WTC11 (cell line): ENCODE measurements at regions not wholly inside any gene's neighbourhood (a gene's known extent, or its start where the extent isn't known, plus 50 kb on each side); places are given as distances from the start of the nearest gene placed in this dataset.

Experiments used
- ATAC-seq: fragments of 200-7000 bp; cut with Tn5 transposase; 2 replicates; pipeline ENCODE4 v1.10.0; 2021; ENCODE audit warnings: mild to moderate bottlenecking, moderate library complexity
- CTCF ChIA-PET: fragments of 300-600 bp; sonication (Branson Sonifier 250); formaldehyde crosslinking; loops from one replicate; lab custom pipeline; 2021; ENCODE audit warnings: antibody characterized with exemption; lab: Charles Lee
- POLR2A ChIA-PET: fragments of 350-600 bp; sonication (Branson Sonifier 250); formaldehyde crosslinking; loops from one replicate; lab custom pipeline; 2021; ENCODE audit warnings: antibody characterized with exemption; lab: Charles Lee
- DNase-seq: peaks from one replicate; pipeline ENCODE4 v3.0.0; 2021; ENCODE audit warnings: low spot score
- H3K27ac Mint-ChIP-seq: 2 replicates; pipeline ENCODE4 v1.8.0; 2021; ENCODE audit warnings: mixed read lengths
- H3K27me3 Mint-ChIP-seq: 2 replicates; pipeline ENCODE4 v1.8.0; 2021; ENCODE audit warnings: low read depth, mild to moderate bottlenecking, moderate library complexity, mixed read lengths
- H3K36me3 Mint-ChIP-seq: 2 replicates; pipeline ENCODE4 v1.8.0; 2021; ENCODE audit warnings: mixed read lengths
- H3K4me1 Mint-ChIP-seq: 2 replicates; pipeline ENCODE4 v1.8.0; 2022; ENCODE audit warnings: mixed read lengths
- H3K4me3 Mint-ChIP-seq: 2 replicates; pipeline ENCODE4 v1.8.0; 2021; ENCODE audit warnings: mild to moderate bottlenecking, moderate library complexity, mixed read lengths
- H3K9me3 Mint-ChIP-seq: 2 replicates; pipeline ENCODE4 v1.8.0; 2021; ENCODE audit warnings: mixed read lengths
- ARID4B ChIP-seq: sonication (generic); formaldehyde crosslinking; IDR thresholded peaks from 2 replicates; pipeline ENCODE4 v1.8.0; 2023; ENCODE audit warnings: missing genetic modification reagents, mild to moderate bottlenecking, borderline replicate concordance
- ATF3 ChIP-seq: sonication (generic); formaldehyde crosslinking; conservative IDR thresholded peaks from 2 replicates; pipeline ENCODE4 v1.8.1; 2022; ENCODE audit warnings: mild to moderate bottlenecking, missing genetic modification reagents
- ATF6 ChIP-seq: sonication (generic); formaldehyde crosslinking; IDR thresholded peaks from 2 replicates; pipeline ENCODE4 v1.8.1; 2023; ENCODE audit warnings: mild to moderate bottlenecking, missing genetic modification reagents
- ELF4 ChIP-seq: sonication (generic); formaldehyde crosslinking; IDR thresholded peaks from 2 replicates; pipeline ENCODE4 v1.8.1; 2022; ENCODE audit warnings: low read depth, mild to moderate bottlenecking, moderate library complexity, missing genetic modification reagents
- EMX1 ChIP-seq: fragments of 250-450 bp; sonication (Bioruptor Pico); IDR thresholded peaks from 2 replicates; pipeline ENCODE4 v1.8.0; 2021; ENCODE audit warnings: mild to moderate bottlenecking
- FOXK1 ChIP-seq: sonication (generic); formaldehyde crosslinking; IDR thresholded peaks from 2 replicates; pipeline ENCODE4 v1.8.0; 2022; ENCODE audit warnings: mild to moderate bottlenecking, moderate library complexity, missing genetic modification reagents
- GTF2I ChIP-seq: fragments of 250-450 bp; sonication (Bioruptor Pico); conservative IDR thresholded peaks from 2 replicates; pipeline ENCODE4 v1.4.0; 2021; ENCODE audit warnings: mild to moderate bottlenecking
- HMGA2 ChIP-seq: fragments of 250-450 bp; sonication (Bioruptor Pico); IDR thresholded peaks from 2 replicates; pipeline ENCODE4 v1.4.0; 2021; ENCODE audit warnings: mild to moderate bottlenecking, moderate library complexity
- IRF2 ChIP-seq: sonication (generic); formaldehyde crosslinking; IDR thresholded peaks from 2 replicates; pipeline ENCODE4 v1.8.0; 2022; ENCODE audit warnings: low read depth, missing genetic modification reagents, borderline replicate concordance
- NFYB ChIP-seq: sonication (generic); formaldehyde crosslinking; conservative IDR thresholded peaks from 2 replicates; pipeline ENCODE4 v1.8.0; 2022; ENCODE audit warnings: low read depth, missing genetic modification reagents
- NR1H2 ChIP-seq: sonication (generic); formaldehyde crosslinking; IDR thresholded peaks from 2 replicates; pipeline ENCODE4 v1.9.0; 2021; ENCODE audit warnings: mild to moderate bottlenecking, moderate library complexity, missing genetic modification reagents
- SMAD3 ChIP-seq: sonication (generic); formaldehyde crosslinking; IDR thresholded peaks from 2 replicates; pipeline ENCODE4 v1.8.0; 2022; ENCODE audit warnings: missing genetic modification reagents, mild to moderate bottlenecking, borderline replicate concordance
- TCF7 ChIP-seq: sonication (generic); formaldehyde crosslinking; IDR thresholded peaks from 2 replicates; pipeline ENCODE4 v1.8.0; 2022; ENCODE audit warnings: mild to moderate bottlenecking, low read depth, missing genetic modification reagents, moderate library complexity
- USF2 ChIP-seq: sonication (generic); formaldehyde crosslinking; IDR thresholded peaks from 2 replicates; pipeline ENCODE4 v1.8.1; 2023; ENCODE audit warnings: mild to moderate bottlenecking, missing genetic modification reagents, moderate library complexity
- ZNF263 ChIP-seq: sonication (generic); formaldehyde crosslinking; IDR thresholded peaks from 2 replicates; pipeline ENCODE4 v1.8.1; 2022; ENCODE audit warnings: low read depth, mild to moderate bottlenecking, moderate library complexity, missing genetic modification reagents
- ZNF416 ChIP-seq: fragments of 250-450 bp; sonication (Bioruptor Pico); IDR thresholded peaks from 2 replicates; pipeline ENCODE4 v1.9.0; 2021; ENCODE audit warnings: mild to moderate bottlenecking, inconsistent platforms
- ZSCAN18 ChIP-seq: fragments of 250-450 bp; sonication (Bioruptor Pico); IDR thresholded peaks from 2 replicates; pipeline ENCODE4 v2.1.2; 2022; ENCODE audit warnings: mild to moderate bottlenecking, moderate library complexity

- H3K4me3 Mint-ChIP-seq, result no peak overlapping the region
- TF ChIP-seq GTF2I, result no peak
- TF ChIP-seq ZSCAN18, result no peak
- TF ChIP-seq ZNF263 (CRISPR knock-in tag), result no peak
- no peak for TF ChIP-seq ARID4B
- TF ChIP-seq EMX1 (CRISPR knock-in tag), result no peak
- no peak for TF ChIP-seq ZNF416 (CRISPR knock-in tag)
- no peak for TF ChIP-seq TCF7
- no peak for TF ChIP-seq ELF4
- no peak for TF ChIP-seq USF2 (CRISPR knock-in tag)
- TF ChIP-seq HMGA2 (CRISPR knock-in tag), result no peak
- no peak for TF ChIP-seq FOXK1 (CRISPR knock-in tag)
- no peak for TF ChIP-seq ATF3 (CRISPR knock-in tag)
- TF ChIP-seq, all 79 proteins: peak for 0
- ATAC-seq, result no peak
- peaks cover 9% of the 10 kb centered on the region for H3K27me3 Mint-ChIP-seq
- H3K4me1 Mint-ChIP-seq, result peaks cover 16% of the 10 kb centered on the region
- CTCF ChIA-PET, result no interaction called here
- DNase-seq, result no peak
- H3K36me3 Mint-ChIP-seq, result peaks cover 18% of the 10 kb centered on the region
- peaks cover 20% of the 10 kb centered on the region for H3K9me3 Mint-ChIP-seq
- no peak overlapping the region for H3K27ac Mint-ChIP-seq
- POLR2A ChIA-PET, result no interaction called here
These were observed 275.4 kb upstream of the NR5A2 start for GRCh38 chr1:199751962-199752687.

- Mint-ChIP-seq H3K36me3 (peaks cover 18% of the 10 kb centered on the region), H3K27me3 (peaks cover 4% of the 10 kb centered on the region; the same call in 1 of the 2 replicates), H3K4me3 (no peak overlapping the region), H3K9me3 (peaks cover 20% of the 10 kb centered on the region), H3K4me1 (peaks cover 11% of the 10 kb centered on the region), H3K27ac (no peak overlapping the region)
- TF ChIP-seq SMAD3 (CRISPR knock-in tag) (no peak), NR1H2 (CRISPR knock-in tag) (no peak), NFYB (CRISPR knock-in tag) (no peak), IRF2 (CRISPR knock-in tag) (no peak), ATF6 (CRISPR knock-in tag) (no peak)
- ChIA-PET POLR2A (no interaction called here), CTCF (no interaction called here)
- no peak for ATAC-seq
- DNase-seq, result no peak
These were observed 274.9 kb upstream of the NR5A2 start for GRCh38 chr1:199752688-199753027.
